Stomach (tissue), 8 donors: ENCODE measurements at regions not wholly inside any gene's neighbourhood (a gene's known extent, or its start where the extent isn't known, plus 50 kb on each side); places are given as distances from the start of the nearest gene placed in this dataset.
"Not testable (repeated sequence)": the region's sequence is repeated elsewhere in the genome, so short reads cannot be mapped to it uniquely, and the experiment has no call there.

Experiments
- DNase-seq, 2 donors: peaks; one replicate each; pipeline versions ENCODE4 v3.0.0 to v3.0.0-alpha.2; 2013 to 2019
- H3K27ac ChIP-seq, 5 donors: fragments of 200-600 bp in 4 of 5; sonication (generic) in 4 of 5; one replicate each; pipeline ENCODE4 v1.5.1; 2013 to 2019; ENCODE audit warnings: mild to moderate bottlenecking in 1 of 5, moderate library complexity in 1 of 5
- H3K27me3 ChIP-seq, 3 donors: fragments of 200-600 bp; sonication (generic); one replicate each; pipeline ENCODE4 v1.5.1; 2017 to 2019; ENCODE audit warnings: mixed run types in 1 of 3
- H3K36me3 ChIP-seq, 4 donors: fragments of 200-600 bp; sonication (generic); 1 replicate in 3 of 4; 2 replicates in 1 of 4; pipeline ENCODE4 v1.5.1; 2016 to 2019
- H3K4me1 ChIP-seq, 4 donors: fragments of 200-600 bp; sonication (generic); one replicate each; pipeline ENCODE4 v1.5.1; 2016 to 2019
- H3K4me3 ChIP-seq, 4 donors: fragments of 200-600 bp; sonication (generic) in 3 of 4; one replicate each; pipeline ENCODE4 v1.5.1; 2016 to 2019; ENCODE audit warnings: mild to moderate bottlenecking in 1 of 4
- H3K9me3 ChIP-seq, 4 donors: fragments of 200-600 bp; sonication (generic); one replicate each; pipeline ENCODE4 v1.5.1; 2016 to 2019
- CTCF ChIP-seq, 7 experiments: fragments of 450-650 bp in 4 of 7; fragments of 200-600 bp in 3 of 7; sonication (generic) in 3 of 7; IDR thresholded peaks; one replicate each; pipeline ENCODE4 v1.5.1; 2016 to 2019; ENCODE audit warnings: antibody characterized with exemption in 7 of 7, control low read depth in 2 of 7, mild to moderate bottlenecking in 1 of 7
- EP300 ChIP-seq: sonication (generic); formaldehyde crosslinking; IDR thresholded peaks from one replicate; pipeline ENCODE4 v1.6.1; 2017; ENCODE audit warnings: antibody characterized with exemption
- POLR2A ChIP-seq, 4 donors: fragments of 450-650 bp; IDR thresholded peaks; one replicate each; pipeline ENCODE4 v1.6.1; 2016; ENCODE audit warnings: antibody characterized with exemption in 4 of 4, control low read depth in 2 of 4, mild to moderate bottlenecking in 1 of 4, moderate library complexity in 1 of 4
- POLR2AphosphoS5 ChIP-seq, 3 donors: sonication (generic); formaldehyde crosslinking; IDR thresholded peaks; one replicate each; pipeline ENCODE4 v1.6.1; 2016; ENCODE audit warnings: antibody characterized with exemption in 3 of 3
- WGBS, 5 donors: extraction: QIAGEN DNeasy Blood & Tissue Kit in 3 of 5; methylation state at CpG; one replicate each; pipeline versions ENCODE4 v1.1.5 to v1.1.7; 2013 to 2018; 5-methylcytosine and 5-hydroxymethylcytosine counted together
- intact Hi-C: fragments of 100-400 bp; cut with DNase I; formaldehyde crosslinking; loops from one replicate; pipeline ENCODE4 v1.15.1; 2023; ENCODE audit warnings: low total_unique reads
- donor health status: healthy with polysubstance abuse.
- donor health status: Bipolar disorder and iron deficiency.
- donor health status: healthy.

- Histone ChIP-seq H3K4me1 (peaks cover 0 to 6% (median 0%) of the 10 kb centered on the region in 4 donors), H3K36me3 (no peaks in the 10 kb centered on the region), H3K9me3 (no peaks in the 10 kb centered on the region), H3K27ac (no peak overlapping the region), H3K27me3 (no peaks in the 10 kb centered on the region), H3K4me3 (no peak overlapping the region)
- WGBS, 5 donors, result 74 to 89% (median 80%) methylated on average over 7 of the region's 7 CpGs
- DNase-seq, result no peak
- intact Hi-C loops, result no loop called here
- TF ChIP-seq POLR2AphosphoS5 (IDR thresholded peaks at IDR 0.05), result no peak
- no peak for TF ChIP-seq POLR2A (IDR thresholded peaks at IDR 0.05)
- TF ChIP-seq CTCF (IDR thresholded peaks at IDR 0.05), result no peak
- no peak for TF ChIP-seq EP300
Measured at GRCh38 chr10:78236416-78237015, 202.9 kb downstream of the RPS24 start.

GRCh38 chr10:78237951-78238350, 204.3 kb downstream of the RPS24 start:
- DNase-seq, H3K36me3 ChIP-seq, H3K27me3 ChIP-seq, H3K4me3 ChIP-seq, H3K9me3 ChIP-seq, H3K4me1 ChIP-seq, intact Hi-C loops, H3K27ac ChIP-seq: not testable (repeated sequence)
- WGBS, 5 donors, result 61 to 73% (median 66%) methylated on average over 5 of the region's 5 CpGs

- intact Hi-C loops, result no loop called here
- H3K27me3 ChIP-seq, result no peaks in the 10 kb centered on the region
- H3K4me3 ChIP-seq, result no peak overlapping the region
- WGBS, 5 donors, result 95 to 99% (median 96%) methylated on average over 2 of the region's 2 CpGs
- no peaks in the 10 kb centered on the region for H3K36me3 ChIP-seq
- H3K9me3 ChIP-seq, result peaks cover 0 to 14% (median 6%) of the 10 kb centered on the region in 4 donors
- peaks cover 0 to 16% (median 9%) of the 10 kb centered on the region in 4 donors for H3K4me1 ChIP-seq
- DNase-seq, result no peak
- H3K27ac ChIP-seq, result no peak overlapping the region
- no peak for TF ChIP-seq POLR2AphosphoS5 (IDR thresholded peaks at IDR 0.05)
- TF ChIP-seq EP300, result no peak
- no peak for TF ChIP-seq POLR2A (IDR thresholded peaks at IDR 0.05)
- TF ChIP-seq CTCF (IDR thresholded peaks at IDR 0.05), result no peak
Measured at GRCh38 chr10:78247266-78247665, 213.6 kb downstream of the RPS24 start.

GRCh38 chr10:78247821-78248220, 214.2 kb downstream of the RPS24 start:
- Histone ChIP-seq H3K4me1 (peaks cover 0 to 16% (median 9%) of the 10 kb centered on the region in 4 donors), H3K36me3 (no peaks in the 10 kb centered on the region), H3K9me3 (peaks cover 0 to 13% (median 5%) of the 10 kb centered on the region in 4 donors), H3K27ac (peak overlapping the region in 4 of 5 donors; percentile 27 to 76 (median 58)), H3K27me3 (no peaks in the 10 kb centered on the region), H3K4me3 (no peak overlapping the region)
- WGBS, 5 donors, result 50 to 82% (median 80%) methylated on average over 1 of the region's 1 CpG
- DNase-seq, result no peak
- TF ChIP-seq POLR2A (IDR thresholded peaks at IDR 0.05) (no peak), EP300 (no peak), POLR2AphosphoS5 (IDR thresholded peaks at IDR 0.05) (no peak), CTCF (IDR thresholded peaks at IDR 0.05) (no peak)
- intact Hi-C loops, result no loop called here

- Histone ChIP-seq H3K4me3 (peak overlapping the region in 2 of 4 donors; percentile 9 to 11), H3K9me3 (peaks cover 0 to 3% (median 0%) of the 10 kb centered on the region in 4 donors), H3K36me3 (no peaks in the 10 kb centered on the region), H3K27ac (peak overlapping the region; percentile 22 to 76 (median 56)), H3K27me3 (no peaks in the 10 kb centered on the region), H3K4me1 (peaks cover 0 to 16% (median 9%) of the 10 kb centered on the region in 4 donors)
- intact Hi-C loops, result no loop called here
- peak in 1 of 2 donors; percentile 52 for DNase-seq
- 39 to 62% (median 52%) methylated on average over 22 of the region's 22 CpGs for WGBS, 5 donors
- no peak for TF ChIP-seq CTCF (IDR thresholded peaks at IDR 0.05)
- TF ChIP-seq POLR2AphosphoS5 (IDR thresholded peaks at IDR 0.05), result peak in 1 of 3 donors; percentile 6
Measured at GRCh38 chr10:78248651-78249464, 215.2 kb downstream of the RPS24 start.
